ENCODE measurements at regions not wholly inside any gene's neighbourhood (a gene's known extent, or its start where the extent isn't known, plus 50 kb on each side); places are given as distances from the start of the nearest gene placed in this dataset.

GRCh38 chr6:14464055-14464454 is 346.5 kb downstream of the CD83 start:
- no peak for DNase-seq (ENCODE audit: low spot score in 2 of 2)
- TF ChIP-seq CTCF (IDR thresholded peaks at IDR 0.05) = no peak
- no peak overlapping the region for H3K4me3 ChIP-seq
- H3K27me3 ChIP-seq = no peaks in the 10 kb centered on the region
- H3K36me3 ChIP-seq = no peaks in the 10 kb centered on the region
- intact Hi-C loops (cut with DNase I) = no loop called here
- peaks cover 0 to 3% of the 10 kb centered on the region in 2 donors for H3K9me3 ChIP-seq
- H3K4me1 ChIP-seq = no peaks in the 10 kb centered on the region
- no peak overlapping the region for H3K27ac ChIP-seq

- intact Hi-C loops (cut with DNase I) = no loop called here
- peaks cover 0 to 5% of the 10 kb centered on the region in 2 donors for H3K9me3 ChIP-seq
- no peaks in the 10 kb centered on the region for H3K27me3 ChIP-seq
- no peak for DNase-seq (ENCODE audit: low spot score in 2 of 2)
- no peak overlapping the region for H3K27ac ChIP-seq
- TF ChIP-seq CTCF (IDR thresholded peaks at IDR 0.05) = no peak
- H3K4me1 ChIP-seq = no peaks in the 10 kb centered on the region
- no peaks in the 10 kb centered on the region for H3K36me3 ChIP-seq
- no peak overlapping the region for H3K4me3 ChIP-seq
Measured at GRCh38 chr6:14464716-14465115, 347.1 kb downstream of the CD83 start.

GRCh38 chr6:14466278-14466677 is 348.7 kb downstream of the CD83 start:
- intact Hi-C loops (cut with DNase I) = no loop called here
- no peak for DNase-seq (ENCODE audit: low spot score in 2 of 2)
- no peaks in the 10 kb centered on the region for H3K36me3 ChIP-seq
- no peak for TF ChIP-seq CTCF (IDR thresholded peaks at IDR 0.05)
- H3K27ac ChIP-seq = no peak overlapping the region
- H3K4me3 ChIP-seq = no peak overlapping the region
- H3K4me1 ChIP-seq = no peaks in the 10 kb centered on the region
- H3K27me3 ChIP-seq = no peaks in the 10 kb centered on the region
- H3K9me3 ChIP-seq = peaks cover 0 to 5% of the 10 kb centered on the region in 2 donors

GRCh38 chr6:14467591-14467990 is 350.0 kb downstream of the CD83 start:
- peaks cover 0 to 5% of the 10 kb centered on the region in 2 donors for H3K9me3 ChIP-seq
- intact Hi-C loops (cut with DNase I) = no loop called here
- no peak overlapping the region for H3K27ac ChIP-seq
- no peaks in the 10 kb centered on the region for H3K36me3 ChIP-seq
- DNase-seq (ENCODE audit: low spot score in 2 of 2) = no peak
- H3K4me1 ChIP-seq = no peaks in the 10 kb centered on the region
- no peak for TF ChIP-seq CTCF (IDR thresholded peaks at IDR 0.05)
- no peak overlapping the region for H3K4me3 ChIP-seq
- no peaks in the 10 kb centered on the region for H3K27me3 ChIP-seq

- no peak overlapping the region for H3K27ac ChIP-seq
- H3K4me3 ChIP-seq = no peak overlapping the region
- TF ChIP-seq CTCF (IDR thresholded peaks at IDR 0.05) = no peak
- H3K4me1 ChIP-seq = no peaks in the 10 kb centered on the region
- no peaks in the 10 kb centered on the region for H3K27me3 ChIP-seq
- DNase-seq (ENCODE audit: low spot score in 2 of 2) = no peak
- intact Hi-C loops (cut with DNase I) = no loop called here
- no peaks in the 10 kb centered on the region for H3K36me3 ChIP-seq
- peaks cover 0 to 5% of the 10 kb centered on the region in 2 donors for H3K9me3 ChIP-seq
Measured at GRCh38 chr6:14468647-14469321, 351.2 kb downstream of the CD83 start.

GRCh38 chr6:14470101-14470500 is 352.5 kb downstream of the CD83 start:
- no peak for DNase-seq (ENCODE audit: low spot score in 2 of 2)
- TF ChIP-seq CTCF (IDR thresholded peaks at IDR 0.05) = no peak
- Histone ChIP-seq H3K27me3 (no peaks in the 10 kb centered on the region), H3K4me3 (no peak overlapping the region), H3K4me1 (no peaks in the 10 kb centered on the region), H3K27ac (no peak overlapping the region), H3K36me3 (no peaks in the 10 kb centered on the region), H3K9me3 (peaks cover 0 to 5% of the 10 kb centered on the region in 2 donors)
- intact Hi-C loops (cut with DNase I) = no loop called here
